Activated naive CD4-positive, alpha-beta T cell treated with anti-CD3 and anti-CD28 coated beads, Interleukin-2, amount 50 U/mL, for 72 hours (primary cell): ENCODE measurements at regions not wholly inside any gene's neighbourhood (a gene's known extent, or its start where the extent isn't known, plus 50 kb on each side); places are given as distances from the start of the nearest gene placed in this dataset.
"Not testable (repeated sequence)": the region's sequence is repeated elsewhere in the genome, so short reads cannot be mapped to it uniquely, and the experiment has no call there.

Experiments used
- ATAC-seq, 2 donors: fragments of 150-1000 bp; cut with Tn5 transposase; 2 replicates each; pipeline ENCODE4 v1.10.0; 2021; ENCODE audit warnings: mild to moderate bottlenecking in 2 of 2, moderate library complexity in 2 of 2
- DNase-seq, 2 donors: peaks; one replicate each; pipeline ENCODE4 v3.0.0; 2021 to 2022; ENCODE audit warnings: low spot score in 2 of 2
- H3K27ac Mint-ChIP-seq, 2 donors: one replicate each; pipeline ENCODE4 v1.8.0; 2022; ENCODE audit warnings: mild to moderate bottlenecking in 2 of 2, mixed read lengths in 2 of 2
- H3K36me3 Mint-ChIP-seq, 2 donors: one replicate each; pipeline ENCODE4 v1.8.0; 2022; ENCODE audit warnings: mixed read lengths in 2 of 2
- H3K9me3 Mint-ChIP-seq, 2 donors: one replicate each; pipeline ENCODE4 v1.8.0; 2022; ENCODE audit warnings: mixed read lengths in 2 of 2

DNA sequence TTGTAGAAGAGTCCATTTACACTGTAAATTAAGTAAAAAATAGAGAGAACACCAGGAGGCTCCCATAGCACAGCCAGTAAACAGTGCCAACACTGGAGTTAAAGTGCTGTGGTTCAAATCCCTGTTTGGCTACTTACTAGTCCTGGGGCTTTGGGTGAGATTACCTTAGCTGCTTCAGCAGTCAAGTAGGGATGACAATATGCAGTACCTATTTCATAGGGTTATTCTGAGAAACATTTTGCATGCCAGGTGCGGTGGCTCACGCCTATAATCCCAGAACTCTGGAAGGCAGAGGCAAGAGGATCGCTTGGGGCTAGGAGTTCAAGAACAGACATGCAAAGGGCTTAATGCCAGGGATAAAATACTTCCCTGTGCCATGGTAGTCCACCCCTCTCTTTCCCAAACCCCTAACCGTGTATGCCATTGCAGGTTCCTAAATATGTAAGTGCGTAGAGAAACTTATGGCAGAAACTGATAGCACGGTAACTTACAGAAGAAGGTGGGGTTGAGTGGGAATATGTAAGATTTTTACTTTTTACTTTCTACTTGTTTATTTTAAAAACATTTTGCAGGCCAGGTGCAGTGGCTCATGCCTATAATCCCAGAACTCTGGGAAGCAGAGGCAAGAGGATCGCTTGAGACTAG, 86.4 kb upstream of the PICALM start:
- H3K36me3 Mint-ChIP-seq = no peaks in the 10 kb centered on the region
- DNase-seq (no peak), ATAC-seq (no peak)
- H3K27ac Mint-ChIP-seq = no peak overlapping the region
- H3K9me3 Mint-ChIP-seq = no peaks in the 10 kb centered on the region

DNA sequence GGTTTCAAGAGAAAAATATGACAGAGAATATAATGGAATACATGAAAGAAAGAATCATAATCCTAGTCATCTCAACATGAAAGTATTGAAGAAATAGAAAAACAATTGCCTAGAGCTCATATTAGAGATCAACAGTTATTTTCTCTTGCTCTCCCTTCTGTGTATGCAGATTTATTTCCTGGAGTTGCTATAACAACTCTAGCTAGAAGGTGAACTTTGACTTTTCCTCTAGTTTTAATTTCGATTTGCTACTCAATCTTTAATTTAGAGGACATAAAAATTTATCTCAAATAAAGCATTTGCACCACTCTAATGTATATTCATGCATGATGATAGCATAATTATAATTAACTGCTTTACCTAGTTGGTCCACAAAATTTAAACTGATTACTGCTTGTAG, 84.6 kb upstream of the PICALM start:
- DNase-seq (no peak), ATAC-seq (no peak)
- H3K36me3 Mint-ChIP-seq = no peaks in the 10 kb centered on the region
- H3K27ac Mint-ChIP-seq = no peak overlapping the region
- no peaks in the 10 kb centered on the region for H3K9me3 Mint-ChIP-seq

DNA sequence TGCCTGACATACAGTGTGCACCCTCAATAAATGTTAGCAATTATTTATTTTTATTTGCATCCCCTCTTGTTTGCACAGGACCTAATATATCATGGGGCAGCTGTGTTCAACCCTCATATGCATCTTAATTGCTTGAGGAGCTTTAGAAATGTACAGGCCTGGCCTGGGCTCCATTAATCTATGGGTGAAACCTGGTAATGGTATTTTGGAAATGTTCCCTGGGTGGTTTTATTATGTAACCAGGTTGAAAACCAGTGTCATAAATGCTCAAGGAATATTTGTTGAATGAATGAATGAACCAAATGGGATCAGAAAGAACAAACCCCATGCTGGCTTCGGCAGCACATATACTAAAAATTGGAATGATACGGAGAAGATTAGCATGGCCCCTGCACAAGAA, 84.0 kb upstream of the PICALM start:
- no peak for DNase-seq
- no peaks in the 10 kb centered on the region for H3K36me3 Mint-ChIP-seq
- H3K9me3 Mint-ChIP-seq = no peaks in the 10 kb centered on the region
- no peak for ATAC-seq
- no peak overlapping the region for H3K27ac Mint-ChIP-seq

DNA sequence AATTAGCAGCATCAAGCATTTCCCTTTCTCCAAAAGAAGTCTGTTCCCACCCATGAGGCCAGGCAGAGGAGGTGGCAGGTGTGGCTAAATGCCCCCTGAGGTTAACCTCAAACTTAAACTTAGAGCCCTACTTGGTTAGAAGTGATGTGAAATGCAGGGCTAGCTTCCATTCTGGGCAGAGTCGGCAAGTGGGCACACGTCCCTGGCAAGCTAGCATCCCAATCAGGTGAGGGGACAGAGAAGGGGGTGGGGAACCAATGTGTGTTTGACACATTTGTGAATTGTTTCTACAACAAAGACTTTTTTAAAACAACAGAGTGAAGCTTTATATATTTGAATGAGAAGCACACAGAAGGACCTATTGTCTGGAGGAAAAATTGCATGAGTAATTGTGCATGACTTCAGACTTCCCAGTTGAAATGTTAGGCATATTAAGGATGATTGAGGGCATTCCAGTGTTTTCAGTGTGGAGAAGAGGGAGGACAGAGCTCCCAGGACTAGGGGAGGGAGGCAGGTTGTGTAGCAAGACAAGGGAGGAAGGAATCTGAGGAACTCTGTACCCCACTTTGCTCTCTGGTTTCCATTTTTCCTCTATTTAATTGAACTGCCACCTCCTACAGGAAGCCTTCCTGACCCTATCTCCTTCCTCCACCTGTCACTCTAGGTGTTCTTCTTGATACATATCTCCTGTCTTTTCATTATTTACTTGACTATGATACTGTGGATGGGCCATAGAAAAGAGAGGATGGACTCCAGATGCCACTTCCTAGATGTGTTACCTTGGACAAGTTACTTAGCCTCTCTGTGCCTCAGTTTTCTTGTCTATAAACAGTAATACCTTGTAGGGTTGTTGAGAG, 83.3 kb upstream of the PICALM start:
- H3K27ac Mint-ChIP-seq = no peak overlapping the region
- ATAC-seq (no peak), DNase-seq (no peak)
- H3K36me3 Mint-ChIP-seq = no peaks in the 10 kb centered on the region
- H3K9me3 Mint-ChIP-seq = no peaks in the 10 kb centered on the region

DNA sequence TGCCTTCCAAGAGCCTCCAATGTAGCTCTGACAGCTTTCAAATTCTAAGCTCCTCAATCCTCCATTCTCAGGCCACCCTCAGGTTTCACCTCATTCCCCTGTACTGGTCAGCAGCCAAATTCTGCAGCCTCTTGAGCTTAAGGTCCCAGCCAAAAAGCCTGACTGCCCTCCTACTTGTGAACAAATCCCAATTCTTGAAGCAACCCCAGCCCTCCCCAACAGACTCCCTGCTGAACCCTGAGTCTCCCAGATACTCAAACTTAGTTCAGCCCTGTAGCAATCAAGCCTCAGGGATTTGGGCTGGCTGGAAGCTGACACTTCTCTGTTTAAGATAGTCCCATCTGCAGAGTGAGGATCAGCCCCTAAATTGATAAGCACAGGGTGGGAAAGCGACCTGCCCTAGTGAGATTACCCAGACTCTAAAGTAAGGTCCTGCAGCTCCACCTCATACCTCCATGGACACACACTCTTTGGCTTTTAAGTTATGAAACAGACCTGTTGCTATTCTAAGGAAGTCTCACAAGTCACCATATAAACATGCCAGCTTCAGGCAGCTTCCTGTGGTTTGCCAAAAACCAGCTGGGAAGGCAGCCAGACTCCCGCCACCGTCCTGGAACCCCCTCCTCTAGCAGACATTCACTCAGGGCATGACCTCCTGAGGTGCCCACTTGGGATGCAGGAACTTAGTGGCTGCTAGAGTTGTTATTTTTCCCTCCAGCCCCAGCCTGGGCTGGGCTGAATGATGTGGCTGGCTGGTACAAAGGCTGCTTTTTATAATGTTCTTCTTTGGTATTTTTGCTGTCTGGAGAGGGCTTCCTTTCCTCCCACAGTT, 82.5 kb upstream of the PICALM start:
- Mint-ChIP-seq H3K9me3 (no peaks in the 10 kb centered on the region), H3K36me3 (no peaks in the 10 kb centered on the region), H3K27ac (peak overlapping the region in 1 of 2 donors; percentile 41)
- DNase-seq (no peak), ATAC-seq (no peak)

DNA sequence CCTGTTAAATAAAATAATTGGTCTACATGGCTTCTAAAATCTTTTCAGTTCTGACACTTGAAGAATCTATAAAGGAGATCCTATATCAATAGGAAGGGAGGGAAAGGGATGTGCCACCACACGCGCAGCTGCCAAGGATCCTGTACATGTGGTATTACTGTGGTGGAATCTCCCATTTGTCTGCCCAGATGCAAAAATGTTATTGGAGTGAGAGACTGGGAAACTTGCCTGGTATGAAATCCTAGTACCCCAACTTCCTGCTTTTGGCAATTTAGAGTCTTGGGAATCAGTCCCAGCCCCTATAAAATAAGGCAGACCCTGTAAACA, 81.9 kb upstream of the PICALM start:
- Mint-ChIP-seq H3K9me3 (no peaks in the 10 kb centered on the region), H3K36me3 (no peaks in the 10 kb centered on the region), H3K27ac (no peak overlapping the region)
- no peak for ATAC-seq
- no peak for DNase-seq

GRCh38 chr11:86149792-86150191, 80.9 kb upstream of the PICALM start:
- DNase-seq (no peak), ATAC-seq (no peak)
- Mint-ChIP-seq H3K9me3 (no peaks in the 10 kb centered on the region), H3K36me3 (no peaks in the 10 kb centered on the region), H3K27ac (no peak overlapping the region)

- no peak overlapping the region for H3K27ac Mint-ChIP-seq
- ATAC-seq = no peak
- DNase-seq = no peak
- peaks cover 0 to 5% of the 10 kb centered on the region in 2 donors for H3K9me3 Mint-ChIP-seq
- H3K36me3 Mint-ChIP-seq = no peaks in the 10 kb centered on the region
These were observed 79.5 kb upstream of the PICALM start for GRCh38 chr11:86148345-86148747.

DNA sequence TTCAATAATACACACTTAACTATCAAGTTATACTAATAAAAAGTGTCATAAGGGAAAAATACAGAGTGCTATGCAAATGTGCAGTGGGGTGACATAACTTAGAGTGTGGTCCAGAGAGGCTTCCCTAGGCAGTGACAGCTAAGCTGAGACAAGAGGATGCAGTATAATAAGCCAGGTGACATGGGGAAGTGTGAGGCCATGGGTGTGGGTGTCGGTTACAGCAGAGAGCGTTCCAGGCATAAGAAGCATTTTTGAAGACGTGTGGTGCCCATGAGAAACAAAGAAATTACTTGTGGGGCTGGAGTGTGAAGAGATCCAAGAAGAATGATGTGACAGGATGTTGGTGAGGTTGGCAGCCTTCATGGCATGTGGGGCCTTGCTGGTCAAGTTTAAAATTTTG, 78.1 kb upstream of the PICALM start:
- DNase-seq = no peak
- H3K9me3 Mint-ChIP-seq = peaks cover 0 to 5% of the 10 kb centered on the region in 2 donors
- ATAC-seq = no peak
- H3K36me3 Mint-ChIP-seq = no peaks in the 10 kb centered on the region
- no peak overlapping the region for H3K27ac Mint-ChIP-seq

- Mint-ChIP-seq H3K9me3 (peaks cover 0 to 5% of the 10 kb centered on the region in 2 donors), H3K36me3 (no peaks in the 10 kb centered on the region), H3K27ac (no peak overlapping the region)
- DNase-seq (no peak), ATAC-seq (no peak)
These were observed 76.7 kb upstream of the PICALM start for GRCh38 chr11:86145439-86146156.

DNA sequence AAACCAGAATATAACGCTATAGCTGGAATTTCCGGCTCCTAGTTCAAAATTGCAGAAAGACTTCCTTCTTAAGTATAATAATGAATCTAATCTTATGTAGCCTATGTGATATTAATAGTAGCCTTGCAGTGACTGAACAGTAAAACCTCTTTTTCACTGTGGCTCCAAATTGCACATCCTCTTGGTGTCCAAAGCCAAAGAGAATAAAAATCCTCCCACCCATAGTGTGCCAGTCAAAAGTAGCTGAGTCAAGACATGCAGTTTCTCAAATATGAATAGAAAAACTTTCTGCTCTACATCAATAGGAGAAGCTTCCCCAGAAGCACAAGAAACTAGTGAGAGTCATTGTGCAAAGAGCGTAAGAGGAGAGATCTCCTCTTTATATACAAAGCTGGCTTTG, 76.0 kb upstream of the PICALM start:
- H3K27ac Mint-ChIP-seq = no peak overlapping the region
- no peak for ATAC-seq
- peaks cover 0 to 5% of the 10 kb centered on the region in 2 donors for H3K9me3 Mint-ChIP-seq
- no peaks in the 10 kb centered on the region for H3K36me3 Mint-ChIP-seq
- DNase-seq = no peak

GRCh38 chr11:86144087-86144486, 75.2 kb upstream of the PICALM start:
- H3K27ac Mint-ChIP-seq, H3K9me3 Mint-ChIP-seq: not testable (repeated sequence)

DNA sequence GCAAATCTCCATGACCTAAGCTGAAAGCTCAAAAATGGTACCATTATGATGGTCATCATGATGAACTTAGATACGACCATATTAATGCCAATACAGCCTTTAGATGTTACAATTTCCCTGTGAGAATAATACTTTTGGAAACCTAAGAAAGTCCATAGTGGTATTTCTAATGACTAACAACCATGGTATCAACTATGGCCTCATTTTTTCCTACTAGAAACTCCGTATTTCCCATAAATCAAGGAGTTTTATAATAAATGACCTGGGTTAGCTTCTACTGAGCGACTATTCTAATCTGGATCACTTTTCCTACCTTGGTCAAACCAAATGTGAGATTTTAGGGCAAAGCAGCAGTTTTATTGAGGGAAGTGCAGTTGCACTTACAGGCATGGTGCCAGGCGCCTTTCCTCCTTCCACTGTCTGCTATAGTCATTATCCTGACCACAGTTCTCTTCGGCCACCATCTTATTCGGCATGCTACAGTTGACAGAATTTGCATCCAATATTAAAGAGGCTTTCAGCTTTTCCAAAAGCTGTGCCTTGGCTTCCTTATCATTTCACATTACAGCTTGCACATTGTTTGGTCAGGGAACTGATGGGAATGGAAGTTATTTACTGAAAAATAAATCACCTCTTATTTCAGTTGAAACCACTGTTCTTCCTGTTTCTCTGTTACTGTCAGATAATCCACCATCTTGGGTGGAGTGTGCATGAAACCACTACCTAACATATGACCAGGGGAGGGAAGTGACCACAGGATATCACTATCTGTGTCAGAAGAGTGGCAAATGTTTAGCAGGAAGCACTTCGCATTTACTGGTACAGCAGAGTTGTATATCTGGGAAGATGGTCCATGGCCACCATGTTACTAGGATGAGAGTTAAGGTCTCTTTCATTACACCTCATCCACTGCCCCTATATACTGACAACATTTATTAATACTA, 74.5 kb upstream of the PICALM start:
- no peak overlapping the region for H3K27ac Mint-ChIP-seq
- H3K9me3 Mint-ChIP-seq = peaks cover 0 to 5% of the 10 kb centered on the region in 2 donors
- DNase-seq = no peak
- ATAC-seq = peak; percentile 33 to 56
- no peaks in the 10 kb centered on the region for H3K36me3 Mint-ChIP-seq

More at GRCh38 chr11:86144087-86144486, 75.2 kb upstream of the PICALM start:
- DNase-seq, ATAC-seq, H3K36me3 Mint-ChIP-seq: not testable (repeated sequence)

GRCh38 chr11:86142170-86142569, 73.3 kb upstream of the PICALM start:
- Mint-ChIP-seq H3K36me3 (no peaks in the 10 kb centered on the region), H3K27ac (no peak overlapping the region), H3K9me3 (peaks cover 0 to 5% of the 10 kb centered on the region in 2 donors)
- DNase-seq (no peak), ATAC-seq (no peak)

DNA sequence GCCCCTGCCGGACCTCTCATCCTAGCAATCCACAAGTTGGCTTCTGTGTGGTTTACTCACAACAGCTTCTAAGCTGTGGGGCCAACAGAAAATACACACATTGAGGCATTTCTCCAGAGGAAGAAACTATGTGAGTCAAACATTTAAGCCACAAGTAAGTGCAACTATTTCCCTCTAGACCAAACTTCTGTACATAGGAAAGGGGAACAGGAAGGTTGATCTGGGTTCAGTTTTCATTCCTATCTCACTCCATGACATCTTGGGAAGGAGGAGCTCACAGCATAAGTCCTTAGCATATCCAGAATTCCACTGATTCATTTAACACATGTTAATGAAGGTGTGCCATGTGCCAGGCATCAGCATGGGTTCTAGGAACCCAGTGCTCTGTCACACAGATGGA, 72.8 kb upstream of the PICALM start:
- H3K9me3 Mint-ChIP-seq = peaks cover 0 to 5% of the 10 kb centered on the region in 2 donors
- ATAC-seq = no peak
- no peak for DNase-seq
- H3K36me3 Mint-ChIP-seq = no peaks in the 10 kb centered on the region
- H3K27ac Mint-ChIP-seq = no peak overlapping the region
